GM23338 (cell line): ENCODE measurements at regions not wholly inside any gene's neighbourhood (a gene's known extent, or its start where the extent isn't known, plus 50 kb on each side); places are given as distances from the start of the nearest gene placed in this dataset.

Experiments used
- ATAC-seq: fragments of 200-7000 bp; cut with Tn5 transposase; 3 replicates; pipeline ENCODE4 v1.9.1; 2020
- DNase-seq: peaks from one replicate; pipeline ENCODE4 v3.0.0-alpha.2; 2015; ENCODE audit warnings: low spot score
- H2AFZ ChIP-seq: fragments of 200-600 bp; sonication (generic); 2 replicates; pipeline ENCODE4 v1.8.0; 2016; ENCODE audit warnings: antibody characterized with exemption, mild to moderate bottlenecking, moderate library complexity
- H3F3A ChIP-seq: fragments of 200-600 bp; sonication (generic); replicated peaks from 2 replicates; pipeline ENCODE4 v1.8.0; 2017; ENCODE audit warnings: antibody characterized with exemption, mixed run types, low read depth
- H3K27ac ChIP-seq: fragments of 200-600 bp; sonication (generic); 2 replicates; pipeline ENCODE4 v1.6.1; 2016; ENCODE audit warnings: low read depth
- H3K27me3 ChIP-seq: fragments of 200-600 bp; sonication (generic); 2 replicates; pipeline ENCODE4 v1.8.0; 2016; ENCODE audit warnings: mild to moderate bottlenecking, mixed run types, moderate library complexity; ENCODE audit not compliant: insufficient read depth
- H3K36me3 ChIP-seq: fragments of 200-600 bp; sonication (generic); 2 replicates; pipeline ENCODE4 v1.8.0; 2016; ENCODE audit warnings: mild to moderate bottlenecking; ENCODE audit not compliant: insufficient read depth
- H3K4me1 ChIP-seq: fragments of 200-600 bp; sonication (generic); 2 replicates; pipeline ENCODE4 v1.8.0; 2016; ENCODE audit warnings: mild to moderate bottlenecking, moderate library complexity; ENCODE audit not compliant: insufficient read depth
- H3K4me2 ChIP-seq: fragments of 200-600 bp; sonication (generic); 2 replicates; pipeline ENCODE4 v1.7.1; 2017; ENCODE audit warnings: mixed run types
- H3K4me3 ChIP-seq: fragments of 200-600 bp; sonication (generic); 2 replicates; pipeline ENCODE4 v1.6.1; 2016; ENCODE audit warnings: mixed run types
- H3K79me2 ChIP-seq: fragments of 200-600 bp; sonication (generic); replicated peaks from 2 replicates; pipeline ENCODE4 v1.8.0; 2017; ENCODE audit warnings: mild to moderate bottlenecking; ENCODE audit not compliant: insufficient read depth
- H3K9me2 ChIP-seq: fragments of 200-600 bp; sonication (generic); 2 replicates; pipeline ENCODE4 v1.8.0; 2017; ENCODE audit not compliant: insufficient read depth
- H4K20me1 ChIP-seq: fragments of 200-600 bp; sonication (generic); replicated peaks from 2 replicates; pipeline ENCODE4 v1.8.0; 2017; ENCODE audit warnings: mild to moderate bottlenecking; ENCODE audit not compliant: insufficient read depth
- H3K27ac Mint-ChIP-seq: 2 replicates; pipeline ENCODE4 v1.8.0; 2020; ENCODE audit warnings: inconsistent platforms, mild to moderate bottlenecking, moderate library complexity, mixed read lengths
- H3K27me3 Mint-ChIP-seq: 3 replicates; pipeline ENCODE4 v1.8.0; 2022; ENCODE audit warnings: low read depth, mild to moderate bottlenecking, moderate library complexity, mixed read lengths, inconsistent platforms; ENCODE audit not compliant: insufficient read depth, poor library complexity
- H3K36me3 Mint-ChIP-seq: 3 replicates; pipeline ENCODE4 v1.8.0; 2021; ENCODE audit warnings: low read depth, mild to moderate bottlenecking, inconsistent platforms, moderate library complexity, mixed read lengths
- H3K4me1 Mint-ChIP-seq: 3 replicates; pipeline ENCODE4 v1.8.0; 2020; ENCODE audit warnings: mild to moderate bottlenecking, inconsistent platforms, mixed read lengths
- H3K4me3 Mint-ChIP-seq: 3 replicates; pipeline ENCODE4 v1.8.0; 2021; ENCODE audit warnings: moderate library complexity, mild to moderate bottlenecking, inconsistent platforms, mixed read lengths
- H3K9me3 Mint-ChIP-seq: 3 replicates; pipeline ENCODE4 v1.8.0; 2020; ENCODE audit warnings: moderate library complexity, mild to moderate bottlenecking, inconsistent platforms, mixed read lengths
- CREB1 ChIP-seq: fragments of 250-450 bp; sonication (Bioruptor Pico); IDR thresholded peaks from 2 replicates; pipeline ENCODE4 v1.5.0; 2020; ENCODE audit warnings: low read depth, mild to moderate bottlenecking, moderate library complexity
- CTCF ChIP-seq, 2 experiments: fragments of 200-600 bp in 1 of 2; sonication (generic) in 1 of 2; conservative IDR thresholded peaks; 2 replicates each; pipeline versions ENCODE4 v1.5.1 to v1.6.1; 2016 to 2017; ENCODE audit warnings: antibody characterized with exemption in 2 of 2, low read depth in 2 of 2, mild to moderate bottlenecking in 2 of 2, moderate library complexity in 1 of 2
- EZH2 ChIP-seq: fragments of 200-600 bp; sonication (generic); IDR thresholded peaks from one replicate; pipeline ENCODE4 v1.8.0; 2017; ENCODE audit warnings: antibody characterized with exemption, mild to moderate bottlenecking, low read depth; ENCODE audit not compliant: unreplicated experiment
- NANOG ChIP-seq: IDR thresholded peaks from 2 replicates; pipeline ENCODE4 v1.6.1; 2016; ENCODE audit warnings: antibody characterized with exemption, borderline replicate concordance
- POLR2AphosphoS5 ChIP-seq: IDR thresholded peaks from 2 replicates; pipeline ENCODE4 v1.6.1; 2016; ENCODE audit warnings: antibody characterized with exemption, low read depth
- ZNF114 ChIP-seq: fragments of 250-450 bp; sonication (Bioruptor Pico); IDR thresholded peaks from 2 replicates; pipeline ENCODE4 v1.5.0; 2020; ENCODE audit warnings: mild to moderate bottlenecking, moderate library complexity
- TF ChIP-seq, protein P1 (sequence below): IDR thresholded peaks from 2 replicates; pipeline ENCODE4 v1.6.1; 2016; ENCODE audit warnings: antibody characterized with exemption

GRCh38 chr4:136320465-136320813 is 1211.9 kb downstream of the PCDH18 start:
- Histone ChIP-seq H3K4me3 (no peak overlapping the region), H3K4me1 (peaks cover 14% of the 10 kb centered on the region), H3K79me2 (no peaks in the 10 kb centered on the region), H2AFZ (no peak overlapping the region), H3K36me3 (no peaks in the 10 kb centered on the region), H3F3A (no peaks in the 10 kb centered on the region), H3K27ac (no peak overlapping the region), H3K9me2 (no peaks in the 10 kb centered on the region), H4K20me1 (no peaks in the 10 kb centered on the region), H3K27me3 (no peaks in the 10 kb centered on the region), H3K4me2 (no peak overlapping the region)
- H3K9me3 Mint-ChIP-seq = no peaks in the 10 kb centered on the region
- H3K4me3 Mint-ChIP-seq = no peak overlapping the region
- TF ChIP-seq POLR2AphosphoS5 (no peak), CTCF (conservative IDR thresholded peaks at IDR 0.05; ENCODE audit: low read depth in 2 of 2) (no peak), CREB1 (CRISPR knock-in tag) (no peak), ZNF114 (CRISPR knock-in tag) (no peak), NANOG (no peak), EZH2 (no peak)
- TF ChIP-seq, protein P1, sequence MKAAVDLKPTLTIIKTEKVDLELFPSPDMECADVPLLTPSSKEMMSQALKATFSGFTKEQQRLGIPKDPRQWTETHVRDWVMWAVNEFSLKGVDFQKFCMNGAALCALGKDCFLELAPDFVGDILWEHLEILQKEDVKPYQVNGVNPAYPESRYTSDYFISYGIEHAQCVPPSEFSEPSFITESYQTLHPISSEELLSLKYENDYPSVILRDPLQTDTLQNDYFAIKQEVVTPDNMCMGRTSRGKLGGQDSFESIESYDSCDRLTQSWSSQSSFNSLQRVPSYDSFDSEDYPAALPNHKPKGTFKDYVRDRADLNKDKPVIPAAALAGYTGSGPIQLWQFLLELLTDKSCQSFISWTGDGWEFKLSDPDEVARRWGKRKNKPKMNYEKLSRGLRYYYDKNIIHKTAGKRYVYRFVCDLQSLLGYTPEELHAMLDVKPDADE = no peak
- no peaks in the 10 kb centered on the region for H3K36me3 Mint-ChIP-seq
- H3K4me1 Mint-ChIP-seq = peaks cover 20% of the 10 kb centered on the region
- no peak overlapping the region for H3K27ac Mint-ChIP-seq
- DNase-seq = no peak
- peaks cover 1% of the 10 kb centered on the region for H3K27me3 Mint-ChIP-seq
- no peak for ATAC-seq

GRCh38 chr4:136319789-136320464 is 1212.4 kb downstream of the PCDH18 start:
- Mint-ChIP-seq H3K9me3 (no peaks in the 10 kb centered on the region), H3K4me1 (peaks cover 20% of the 10 kb centered on the region), H3K36me3 (no peaks in the 10 kb centered on the region), H3K27me3 (peaks cover 1% of the 10 kb centered on the region), H3K27ac (no peak overlapping the region), H3K4me3 (no peak overlapping the region)
- H3K4me3 ChIP-seq = no peak overlapping the region
- H3K4me2 ChIP-seq = no peak overlapping the region
- no peak overlapping the region for H2AFZ ChIP-seq
- H3K36me3 ChIP-seq = no peaks in the 10 kb centered on the region
- H3F3A ChIP-seq = no peaks in the 10 kb centered on the region
- no peak overlapping the region for H3K27ac ChIP-seq
- no peaks in the 10 kb centered on the region for H4K20me1 ChIP-seq
- TF ChIP-seq ZNF114 (CRISPR knock-in tag) = no peak
- H3K79me2 ChIP-seq = no peaks in the 10 kb centered on the region
- peaks cover 14% of the 10 kb centered on the region for H3K4me1 ChIP-seq
- no peaks in the 10 kb centered on the region for H3K9me2 ChIP-seq
- H3K27me3 ChIP-seq = no peaks in the 10 kb centered on the region
- ATAC-seq = no peak
- no peak for DNase-seq

GRCh38 chr4:136316961-136317360 is 1215.3 kb downstream of the PCDH18 start:
- peaks cover 1% of the 10 kb centered on the region for H3K27me3 Mint-ChIP-seq
- ATAC-seq = no peak; the same call in 2 of the 3 replicates
- Histone ChIP-seq H3K36me3 (no peaks in the 10 kb centered on the region), H3K4me3 (no peak overlapping the region), H3K27ac (no peak overlapping the region), H3K4me2 (0 out of 2 replicates have a peak overlapping the region, but pooled peaks have one; percentile 13), H3K9me2 (no peaks in the 10 kb centered on the region), H3K79me2 (no peaks in the 10 kb centered on the region), H3K4me1 (peaks cover 14% of the 10 kb centered on the region), H3F3A (no peaks in the 10 kb centered on the region), H2AFZ (no peak overlapping the region), H4K20me1 (no peaks in the 10 kb centered on the region), H3K27me3 (no peaks in the 10 kb centered on the region)
- no peaks in the 10 kb centered on the region for H3K9me3 Mint-ChIP-seq
- TF ChIP-seq CTCF (conservative IDR thresholded peaks at IDR 0.05; ENCODE audit: low read depth in 2 of 2) = no peak
- TF ChIP-seq POLR2AphosphoS5 = no peak
- peak; percentile 12; the same call in 1 of the 2 replicates for TF ChIP-seq NANOG
- 0 out of 2 replicates have a peak overlapping the region, but pooled peaks have one; percentile 51 for H3K27ac Mint-ChIP-seq
- H3K4me1 Mint-ChIP-seq = peaks cover 20% of the 10 kb centered on the region
- no peaks in the 10 kb centered on the region for H3K36me3 Mint-ChIP-seq
- DNase-seq = no peak
- no peak overlapping the region for H3K4me3 Mint-ChIP-seq
